BE2C (cell line): ENCODE measurements at regions not wholly inside any gene's neighbourhood (a gene's known extent, or its start where the extent isn't known, plus 50 kb on each side); places are given as distances from the start of the nearest gene placed in this dataset.
A peak's percentile ranks its signal among the peaks of the same experiment; 100 is the strongest.

Experiments used
- DNase-seq: peaks from one replicate; pipeline ENCODE4 v3.0.0-alpha.2; 2020
- H3K27me3 ChIP-seq: fragments of 250-450 bp; sonication (Bioruptor Pico); 2 replicates; pipeline ENCODE4 v1.5.1; 2020; ENCODE audit warnings: mild to moderate bottlenecking
- H3K36me3 ChIP-seq: fragments of 250-450 bp; sonication (Bioruptor Pico); 2 replicates; pipeline ENCODE4 v1.5.1; 2020; ENCODE audit warnings: mild to moderate bottlenecking
- H3K4me1 ChIP-seq: fragments of 250-450 bp; sonication (Bioruptor Pico); 2 replicates; pipeline ENCODE4 v1.5.1; 2020
- H3K4me3 ChIP-seq: 2 replicates; pipeline ENCODE4 v1.5.1; 2011; ENCODE audit warnings: low read depth, low read length
- H3K9me3 ChIP-seq: fragments of 250-450 bp; sonication (Bioruptor Pico); 2 replicates; pipeline ENCODE4 v1.5.1; 2020
- CTCF ChIP-seq: IDR thresholded peaks from 2 replicates; pipeline ENCODE4 v1.5.1; 2012; ENCODE audit warnings: mild to moderate bottlenecking, low read depth, low read length

GRCh38 chr5:90020575-90021538 lies 388.7 kb downstream of the CETN3 start:
- Histone ChIP-seq H3K27me3 (no peaks in the 10 kb centered on the region; the same call in 1 of the 2 replicates), H3K36me3 (no peaks in the 10 kb centered on the region), H3K4me1 (no peaks in the 10 kb centered on the region), H3K9me3 (no peaks in the 10 kb centered on the region), H3K4me3 (no peak overlapping the region)
- no peak for DNase-seq
- no peak for TF ChIP-seq CTCF

- H3K27me3 ChIP-seq = no peaks in the 10 kb centered on the region; the same call in 1 of the 2 replicates
- no peak for DNase-seq
- H3K36me3 ChIP-seq = no peaks in the 10 kb centered on the region
- TF ChIP-seq CTCF = no peak
- no peak overlapping the region for H3K4me3 ChIP-seq
- no peaks in the 10 kb centered on the region for H3K9me3 ChIP-seq
- peaks cover 5% of the 10 kb centered on the region for H3K4me1 ChIP-seq
These were observed 392.3 kb downstream of the CETN3 start for GRCh38 chr5:90017239-90017638.

- Histone ChIP-seq H3K27me3 (no peaks in the 10 kb centered on the region; the same call in 1 of the 2 replicates), H3K9me3 (no peaks in the 10 kb centered on the region), H3K4me1 (peaks cover 5% of the 10 kb centered on the region), H3K4me3 (no peak overlapping the region), H3K36me3 (no peaks in the 10 kb centered on the region)
- peak; percentile 37 for DNase-seq
- no peak for TF ChIP-seq CTCF
These were observed 394.0 kb downstream of the CETN3 start for GRCh38 chr5:90015584-90016018.

- H3K4me1 ChIP-seq = peaks cover 5% of the 10 kb centered on the region
- no peak for TF ChIP-seq CTCF
- H3K4me3 ChIP-seq = no peak overlapping the region
- no peaks in the 10 kb centered on the region; the same call in 1 of the 2 replicates for H3K27me3 ChIP-seq
- no peak for DNase-seq
- no peaks in the 10 kb centered on the region for H3K9me3 ChIP-seq
- no peaks in the 10 kb centered on the region for H3K36me3 ChIP-seq
These were observed 395.1 kb downstream of the CETN3 start for GRCh38 chr5:90014420-90014819.

- Histone ChIP-seq H3K27me3 (no peaks in the 10 kb centered on the region), H3K4me1 (no peaks in the 10 kb centered on the region), H3K36me3 (no peaks in the 10 kb centered on the region), H3K9me3 (no peaks in the 10 kb centered on the region), H3K4me3 (no peak overlapping the region)
- peak; percentile 42 for DNase-seq
- TF ChIP-seq CTCF = no peak
These were observed 409.2 kb downstream of the CETN3 start for GRCh38 chr5:90000351-90000750.
